CD14-positive monocyte (primary cell): ENCODE measurements at regions not wholly inside any gene's neighbourhood (a gene's known extent, or its start where the extent isn't known, plus 50 kb on each side); places are given as distances from the start of the nearest gene placed in this dataset.

Source experiments
- DNase-seq, 3 donors: peaks; one replicate each; pipeline ENCODE4 v3.0.0-alpha.2; 2011 to 2022
- H2AFZ ChIP-seq: 2 replicates; pipeline ENCODE4 v1.6.0; 2012; ENCODE audit warnings: mild to moderate bottlenecking, low read depth, low read length, inconsistent platforms; ENCODE audit not compliant: insufficient read depth, poor library complexity, severe bottlenecking
- H3K27ac ChIP-seq, 2 donors: 1 replicate in 1 of 2; 2 replicates in 1 of 2; pipeline ENCODE4 v1.5.1; 2012 to 2013; ENCODE audit warnings: low read length in 2 of 2, control low read depth in 1 of 2, inconsistent platforms in 1 of 2, low read depth in 1 of 2, mild to moderate bottlenecking in 1 of 2
- H3K27me3 ChIP-seq, 2 donors: one replicate each; pipeline versions ENCODE4 v1.6.0 to v1.6.1; 2011 to 2013; ENCODE audit warnings: low read length in 2 of 2; ENCODE audit not compliant: control insufficient read depth in 2 of 2, insufficient read depth in 2 of 2
- H3K36me3 ChIP-seq, 2 donors: replicated peaks in 1 of 2; 1 replicate in 1 of 2; 2 replicates in 1 of 2; pipeline versions ENCODE4 v1.5.1 to v1.6.1; 2012 to 2013; ENCODE audit warnings: low read length in 2 of 2, control low read depth in 1 of 2, inconsistent platforms in 1 of 2, mild to moderate bottlenecking in 1 of 2; ENCODE audit not compliant: insufficient read depth in 2 of 2, control insufficient read depth in 1 of 2
- H3K4me1 ChIP-seq, 2 donors: 1 replicate in 1 of 2; 2 replicates in 1 of 2; pipeline versions ENCODE4 v1.5.1 to v1.6.1; 2012 to 2013; ENCODE audit warnings: low read length in 2 of 2, control low read depth in 1 of 2, inconsistent platforms in 1 of 2, mild to moderate bottlenecking in 1 of 2, moderate library complexity in 1 of 2; ENCODE audit not compliant: insufficient read depth in 2 of 2, control insufficient read depth in 1 of 2
- H3K4me2 ChIP-seq: replicated peaks from 2 replicates; pipeline ENCODE3; 2012; ENCODE audit warnings: low read length, moderate library complexity, mild to moderate bottlenecking; ENCODE audit not compliant: poor library complexity, severe bottlenecking; ENCODE audit errors: extremely low read depth
- H3K4me3 ChIP-seq, 3 experiments: fragments of 200-600 bp in 1 of 3; sonication (generic) in 1 of 3; replicated peaks in 1 of 3; 1 replicate in 2 of 3; 2 replicates in 1 of 3; pipeline ENCODE4 v1.5.1; 2011 to 2013; ENCODE audit warnings: low read length in 3 of 3, mild to moderate bottlenecking in 3 of 3, control low read depth in 2 of 3, low read depth in 2 of 3, inconsistent platforms in 1 of 3, moderate library complexity in 1 of 3
- H3K79me2 ChIP-seq: 2 replicates; pipeline ENCODE4 v1.6.0; 2012; ENCODE audit warnings: mild to moderate bottlenecking, control low read depth, inconsistent platforms, low read length, moderate library complexity; ENCODE audit not compliant: insufficient read depth
- H3K9ac ChIP-seq: 2 replicates; pipeline ENCODE4 v1.6.0; 2017; ENCODE audit warnings: low read length, mild to moderate bottlenecking; ENCODE audit not compliant: insufficient read depth, poor library complexity, severe bottlenecking
- H3K9me3 ChIP-seq, 2 donors: replicated peaks in 1 of 2; 1 replicate in 1 of 2; 2 replicates in 1 of 2; pipeline versions ENCODE4 v1.5.1 to v1.6.1; 2012 to 2013; ENCODE audit warnings: low read length in 2 of 2, control low read depth in 1 of 2; ENCODE audit not compliant: control insufficient read depth in 1 of 2, insufficient read depth in 1 of 2
- H4K20me1 ChIP-seq: 2 replicates; pipeline ENCODE4 v1.6.0; 2012; ENCODE audit warnings: mild to moderate bottlenecking, low read length, control low read depth, moderate library complexity; ENCODE audit not compliant: insufficient read depth
- H3K27ac Mint-ChIP-seq, 7 donors: one replicate each; pipeline ENCODE4 v1.8.0; 2020; ENCODE audit warnings: mild to moderate bottlenecking in 7 of 7, mixed read lengths in 7 of 7, moderate library complexity in 6 of 7, inconsistent platforms in 2 of 7
- H3K27me3 Mint-ChIP-seq, 3 donors: one replicate each; pipeline ENCODE4 v1.8.0; 2021 to 2022; ENCODE audit warnings: low read depth in 3 of 3, mild to moderate bottlenecking in 3 of 3, mixed read lengths in 3 of 3, moderate library complexity in 3 of 3, inconsistent platforms in 1 of 3
- H3K36me3 Mint-ChIP-seq, 2 donors: one replicate each; pipeline ENCODE4 v1.8.0; 2020; ENCODE audit warnings: mixed read lengths in 2 of 2, inconsistent platforms in 1 of 2, mild to moderate bottlenecking in 1 of 2
- H3K4me1 Mint-ChIP-seq: one replicate; pipeline ENCODE4 v1.8.0; 2020; ENCODE audit warnings: mild to moderate bottlenecking, mixed read lengths
- H3K4me3 Mint-ChIP-seq, 2 donors: one replicate each; pipeline ENCODE4 v1.8.0; 2020; ENCODE audit warnings: mild to moderate bottlenecking in 2 of 2, mixed read lengths in 2 of 2, moderate library complexity in 1 of 2
- H3K9me3 Mint-ChIP-seq, 7 donors: one replicate each; pipeline ENCODE4 v1.8.0; 2020 to 2022; ENCODE audit warnings: mixed read lengths in 7 of 7, mild to moderate bottlenecking in 6 of 7, moderate library complexity in 6 of 7, inconsistent platforms in 2 of 7
- WGBS: methylation state at CpG from one replicate; pipeline ENCODE4 v1.1.5; 2013; ENCODE audit warnings: missing lambda C conversion rate; ENCODE audit not compliant: insufficient coverage; 5-methylcytosine and 5-hydroxymethylcytosine counted together
- intact Hi-C, 2 donors: fragments of 100-400 bp; cut with micrococcal nuclease; formaldehyde crosslinking; loops; one replicate each; pipeline versions ENCODE4 v1.15.0 to v1.15.1; 2023
- TF ChIP-seq, protein P1 (sequence below): fragments of 200-600 bp; IDR thresholded peaks from one replicate; pipeline ENCODE4 v1.8.0; 2022; ENCODE audit warnings: antibody characterized with exemption, mild to moderate bottlenecking

DNA sequence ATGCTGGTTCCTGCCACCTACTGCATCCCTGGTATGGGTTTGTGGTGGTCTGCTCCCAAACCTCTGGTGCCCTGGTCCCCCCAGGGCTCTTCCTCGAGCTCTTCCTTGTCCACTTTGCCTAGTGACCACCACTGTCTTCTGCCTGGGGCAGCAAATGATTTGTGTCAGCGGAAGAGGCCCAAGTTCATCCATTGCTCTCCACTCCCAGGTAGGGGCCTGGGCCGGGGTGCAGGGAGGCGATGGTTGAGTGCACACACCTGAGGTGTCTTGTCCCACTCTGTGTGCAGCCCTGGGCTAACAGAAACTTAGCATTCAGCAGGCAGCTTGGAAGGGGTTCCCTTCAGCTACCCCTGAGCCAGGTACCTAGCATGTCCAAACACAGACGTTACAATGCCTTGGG lies 75.6 kb upstream of the SOX3 start:
- Mint-ChIP-seq H3K36me3 (no peaks in the 10 kb centered on the region), H3K27ac (peak overlapping the region in 1 of 7 donors; percentile 71), H3K4me1 (no peaks in the 10 kb centered on the region), H3K4me3 (no peak overlapping the region), H3K27me3 (no peaks in the 10 kb centered on the region), H3K9me3 (peaks cover 0 to 3% (median 0%) of the 10 kb centered on the region in 7 donors)
- Histone ChIP-seq H2AFZ (no peak overlapping the region), H3K4me2 (no peak overlapping the region), H3K27me3 (no peaks in the 10 kb centered on the region), H3K79me2 (no peaks in the 10 kb centered on the region), H3K4me1 (no peaks in the 10 kb centered on the region), H3K9me3 (no peaks in the 10 kb centered on the region), H3K36me3 (no peaks in the 10 kb centered on the region), H3K4me3 (no peak overlapping the region), H3K27ac (no peak overlapping the region), H4K20me1 (no peaks in the 10 kb centered on the region), H3K9ac (no peak overlapping the region)
- WGBS, result 90% methylated on average over 2 of the region's 5 CpGs
- DNase-seq, result no peak
- TF ChIP-seq, protein P1, sequence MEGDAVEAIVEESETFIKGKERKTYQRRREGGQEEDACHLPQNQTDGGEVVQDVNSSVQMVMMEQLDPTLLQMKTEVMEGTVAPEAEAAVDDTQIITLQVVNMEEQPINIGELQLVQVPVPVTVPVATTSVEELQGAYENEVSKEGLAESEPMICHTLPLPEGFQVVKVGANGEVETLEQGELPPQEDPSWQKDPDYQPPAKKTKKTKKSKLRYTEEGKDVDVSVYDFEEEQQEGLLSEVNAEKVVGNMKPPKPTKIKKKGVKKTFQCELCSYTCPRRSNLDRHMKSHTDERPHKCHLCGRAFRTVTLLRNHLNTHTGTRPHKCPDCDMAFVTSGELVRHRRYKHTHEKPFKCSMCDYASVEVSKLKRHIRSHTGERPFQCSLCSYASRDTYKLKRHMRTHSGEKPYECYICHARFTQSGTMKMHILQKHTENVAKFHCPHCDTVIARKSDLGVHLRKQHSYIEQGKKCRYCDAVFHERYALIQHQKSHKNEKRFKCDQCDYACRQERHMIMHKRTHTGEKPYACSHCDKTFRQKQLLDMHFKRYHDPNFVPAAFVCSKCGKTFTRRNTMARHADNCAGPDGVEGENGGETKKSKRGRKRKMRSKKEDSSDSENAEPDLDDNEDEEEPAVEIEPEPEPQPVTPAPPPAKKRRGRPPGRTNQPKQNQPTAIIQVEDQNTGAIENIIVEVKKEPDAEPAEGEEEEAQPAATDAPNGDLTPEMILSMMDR, result no peak
- intact Hi-C loops, result no loop called here

DNA sequence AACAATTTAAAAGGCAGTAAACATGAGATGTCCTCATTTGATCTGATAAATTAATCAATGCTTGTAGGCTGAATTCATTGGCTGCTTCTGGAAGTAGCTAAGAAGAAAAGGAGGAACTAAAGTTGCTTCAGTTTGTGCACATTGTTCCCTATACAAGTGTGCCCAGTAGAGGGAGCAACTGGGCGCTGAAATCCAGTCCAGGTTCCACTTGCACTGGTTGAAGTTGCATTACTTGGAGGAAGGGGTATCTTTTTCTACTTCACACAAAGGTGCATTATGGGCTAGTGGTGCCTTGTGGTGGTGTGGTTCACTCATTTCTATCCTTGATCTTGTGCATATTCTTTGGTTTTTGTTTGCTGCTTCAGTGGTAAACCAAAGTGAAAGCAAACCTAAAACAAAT lies 67.9 kb upstream of the SOX3 start:
- Mint-ChIP-seq H3K9me3 (no peaks in the 10 kb centered on the region), H3K4me3 (no peak overlapping the region), H3K27me3 (peaks cover 0 to 1% (median 1%) of the 10 kb centered on the region in 3 donors), H3K36me3 (no peaks in the 10 kb centered on the region), H3K4me1 (no peaks in the 10 kb centered on the region), H3K27ac (no peak overlapping the region)
- TF ChIP-seq, protein P1, result peak; percentile 44
- H3K79me2 ChIP-seq, result no peaks in the 10 kb centered on the region
- intact Hi-C loops, result no loop called here
- no peaks in the 10 kb centered on the region for H4K20me1 ChIP-seq
- no peak overlapping the region for H2AFZ ChIP-seq
- H3K27me3 ChIP-seq, result no peaks in the 10 kb centered on the region
- H3K4me1 ChIP-seq, result no peaks in the 10 kb centered on the region
- no peak overlapping the region for H3K27ac ChIP-seq
- peak in 1 of 3 donors; percentile 1 for DNase-seq
- H3K36me3 ChIP-seq, result no peaks in the 10 kb centered on the region
- H3K9me3 ChIP-seq, result no peaks in the 10 kb centered on the region
- no peak overlapping the region for H3K4me2 ChIP-seq
- WGBS, result no CpG with 5 or more reads among the region's 1 CpG
- no peak overlapping the region for H3K4me3 ChIP-seq
- H3K9ac ChIP-seq, result no peak overlapping the region
